Activated T-helper 1 cell treated with anti-CD3 and anti-CD28 coated beads, Interleukin-2, amount 50 U/mL, for 16 hours (primary cell): ENCODE measurements at regions not wholly inside any gene's neighbourhood (a gene's known extent, or its start where the extent isn't known, plus 50 kb on each side); places are given as distances from the start of the nearest gene placed in this dataset.

Experiments
- DNase-seq, 2 donors: peaks; one replicate each; pipeline ENCODE4 v3.0.0-alpha.2; 2020; ENCODE audit warnings: low read depth in 1 of 2, low spot score in 1 of 2

DNA sequence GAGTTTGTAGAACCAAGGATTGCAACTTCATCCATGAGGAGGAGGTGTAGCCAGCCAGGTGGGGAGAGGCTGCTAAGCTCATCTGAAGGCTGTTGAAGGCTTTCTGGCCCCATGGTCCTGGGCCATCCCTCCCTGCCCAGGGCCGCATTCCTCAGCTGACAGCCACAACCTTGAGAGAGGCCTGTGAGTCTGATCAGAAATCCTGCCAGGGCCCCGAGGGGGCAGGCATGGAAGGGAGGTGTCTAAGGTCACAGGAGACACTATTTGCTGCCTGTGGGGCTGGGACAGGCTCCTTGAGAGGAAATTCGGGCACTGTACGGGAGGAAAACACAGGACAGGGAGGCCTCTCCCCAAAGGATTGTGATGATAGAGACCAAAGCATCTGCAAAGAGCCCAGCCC, 88.1 kb upstream of the IGLL5 start:
- no peak for DNase-seq

DNA sequence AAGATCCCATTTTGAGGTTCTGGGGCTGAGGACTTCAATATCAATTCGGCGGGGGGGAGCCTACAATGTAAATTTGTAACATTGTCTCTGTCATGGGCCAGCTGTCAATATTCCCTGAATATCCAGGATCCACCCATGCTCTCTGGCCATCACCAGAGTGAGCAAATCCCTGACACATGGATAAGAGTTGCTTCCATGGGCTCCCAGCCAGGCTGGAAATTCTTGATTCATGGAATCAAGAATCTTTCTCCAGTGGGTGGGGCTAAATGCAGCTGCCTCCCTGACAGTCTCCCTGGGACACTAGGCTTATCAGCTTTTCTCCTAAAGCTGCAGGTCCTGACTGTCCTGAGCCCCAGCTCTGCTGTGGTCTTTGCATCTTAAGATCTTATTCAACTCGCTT, 86.9 kb upstream of the IGLL5 start:
- DNase-seq, result no peak

DNA sequence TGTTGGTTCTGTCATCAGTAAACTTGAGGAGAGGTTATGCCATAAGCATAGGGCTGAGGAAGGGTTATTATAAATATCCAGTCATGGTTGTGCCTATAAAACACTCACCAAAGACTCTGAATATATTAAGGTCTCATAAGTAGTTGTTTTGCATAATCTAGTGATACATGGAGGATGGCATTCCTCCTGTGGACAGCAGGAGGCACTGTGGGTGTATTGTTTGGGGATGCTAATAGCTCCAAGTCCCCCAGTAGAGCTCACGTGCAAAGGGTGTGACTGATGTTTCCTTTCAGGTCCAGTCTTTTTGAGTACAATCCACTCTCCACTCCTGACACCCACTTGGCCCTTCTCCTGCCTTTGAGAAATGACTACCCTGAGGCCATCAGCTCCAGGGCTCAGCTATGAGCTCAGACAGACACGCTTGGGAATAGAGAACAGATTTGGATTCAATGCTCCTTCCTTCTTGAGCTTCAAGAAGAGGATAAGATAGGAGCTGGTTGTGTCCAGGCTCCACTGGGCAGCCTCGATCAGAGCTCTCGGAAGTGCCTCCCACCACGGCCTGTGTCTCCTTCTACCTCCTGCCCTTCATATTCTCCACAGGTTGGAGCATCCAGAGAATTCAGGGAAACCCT, 85.2 kb upstream of the IGLL5 start:
- DNase-seq, result no peak

DNA sequence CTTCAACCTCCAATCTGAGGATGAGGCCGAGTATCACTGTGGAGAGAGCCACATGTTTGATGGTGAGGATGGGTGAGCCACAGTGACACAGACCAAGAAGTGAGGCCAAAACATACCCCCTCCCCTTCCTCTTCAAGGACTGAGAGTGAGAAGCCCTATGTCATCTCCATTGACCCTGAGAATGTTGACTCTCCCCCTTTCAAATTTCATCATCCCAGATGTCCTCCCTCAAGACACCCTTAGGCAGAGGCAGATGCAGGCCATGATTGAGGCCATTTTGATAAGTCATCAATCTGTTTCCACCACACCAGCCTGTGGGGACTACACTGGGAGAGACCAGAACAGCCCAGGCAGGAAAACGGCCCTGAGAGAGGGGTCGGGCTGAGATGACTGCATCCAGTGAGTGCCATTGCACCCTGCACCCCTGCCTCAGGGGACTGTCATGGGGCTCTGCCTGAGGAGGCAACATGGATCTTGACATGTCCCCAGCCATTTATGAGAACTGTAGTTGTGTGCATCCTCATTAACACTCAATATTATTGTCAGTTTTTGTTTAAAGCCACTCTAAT, 84.2 kb upstream of the IGLL5 start:
- no peak for DNase-seq

DNA sequence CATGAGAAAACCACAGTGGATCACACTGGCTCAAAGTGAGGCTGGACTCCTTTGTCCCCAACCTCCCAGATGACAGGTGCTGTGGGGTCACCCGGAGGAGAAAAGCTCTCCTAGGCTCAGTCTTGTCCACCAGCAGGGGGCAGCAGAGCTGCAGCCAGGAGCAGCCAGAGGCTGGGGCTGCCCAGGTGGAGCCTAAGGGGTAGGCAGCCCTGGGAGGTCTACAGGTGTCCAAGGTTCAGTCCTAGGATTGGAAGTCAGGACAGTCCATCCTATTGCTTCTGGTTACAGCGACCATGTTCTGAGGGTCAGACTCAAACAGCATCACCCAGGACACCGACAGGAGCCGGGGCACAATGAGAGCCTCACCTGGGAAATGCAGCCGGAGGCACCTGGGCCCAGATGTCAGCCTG, 77.6 kb upstream of the IGLL5 start:
- peak; percentile 52 to 73 for DNase-seq

DNA sequence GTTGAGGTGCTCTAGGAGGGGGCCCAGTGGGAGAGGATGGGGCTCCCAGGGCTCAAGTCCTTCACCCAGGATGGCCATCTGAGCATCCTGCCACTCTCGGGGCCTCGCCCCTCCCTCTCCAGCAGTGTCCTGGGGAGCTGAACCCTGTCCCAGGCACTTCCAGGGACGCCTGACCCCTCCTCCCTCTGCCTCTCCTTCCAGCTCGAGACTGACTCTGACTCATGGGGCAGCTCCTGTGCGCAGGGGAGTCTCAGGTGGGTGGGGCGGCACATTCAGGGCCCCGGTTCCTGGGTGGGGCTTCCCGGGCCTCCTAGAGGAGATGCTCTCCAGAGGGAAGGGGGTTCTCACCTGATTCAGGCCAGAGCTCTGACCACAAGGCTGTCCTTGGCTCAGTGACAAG, 77.1 kb upstream of the IGLL5 start:
- DNase-seq, result no peak

DNA sequence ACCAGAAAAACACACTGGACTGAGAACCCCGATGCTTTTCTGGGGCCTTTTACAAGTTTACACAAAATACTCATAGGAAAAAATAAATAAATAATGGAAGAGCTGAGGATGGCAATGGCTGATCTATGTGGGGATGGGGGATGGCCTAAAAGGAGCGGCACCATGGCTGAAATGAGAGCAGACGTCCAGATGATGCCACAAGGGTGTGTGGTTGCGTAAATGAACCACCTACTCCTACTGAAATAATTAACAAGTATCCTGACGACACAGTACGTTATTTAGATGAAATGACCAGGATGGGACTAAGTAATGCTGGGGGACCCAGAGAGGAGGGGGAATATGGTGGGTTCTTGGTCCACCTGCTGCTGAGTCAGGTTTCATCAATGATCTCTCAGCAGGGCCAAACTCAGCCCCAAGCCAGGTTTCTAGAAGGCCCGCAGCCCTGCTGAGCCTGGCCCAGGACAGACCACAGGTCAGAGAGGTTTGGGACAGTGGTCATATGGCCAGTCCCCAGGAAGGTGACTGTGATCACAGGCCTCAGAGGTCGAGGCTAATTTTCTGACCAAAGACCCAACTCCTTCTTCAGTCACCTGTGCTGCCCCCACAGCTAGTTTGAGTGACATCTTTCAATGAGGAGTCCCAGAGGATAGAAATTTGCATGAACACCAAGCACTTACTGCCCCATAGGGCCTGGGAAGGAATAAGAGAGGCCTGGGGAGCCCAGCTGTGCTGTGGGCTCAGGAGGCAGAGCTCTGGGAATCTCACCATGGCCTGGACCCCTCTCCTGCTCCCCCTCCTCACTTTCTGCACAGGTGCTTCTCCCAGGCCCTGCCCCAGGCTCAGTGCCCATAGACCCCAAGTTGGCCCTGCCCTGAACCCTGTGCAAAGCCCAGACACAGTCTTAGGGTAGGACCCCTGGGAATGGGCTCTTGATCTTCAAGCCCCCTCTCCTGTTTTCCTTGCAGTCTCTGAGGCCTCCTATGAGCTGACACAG, 76.3 kb upstream of the IGLL5 start:
- no peak for DNase-seq

DNA sequence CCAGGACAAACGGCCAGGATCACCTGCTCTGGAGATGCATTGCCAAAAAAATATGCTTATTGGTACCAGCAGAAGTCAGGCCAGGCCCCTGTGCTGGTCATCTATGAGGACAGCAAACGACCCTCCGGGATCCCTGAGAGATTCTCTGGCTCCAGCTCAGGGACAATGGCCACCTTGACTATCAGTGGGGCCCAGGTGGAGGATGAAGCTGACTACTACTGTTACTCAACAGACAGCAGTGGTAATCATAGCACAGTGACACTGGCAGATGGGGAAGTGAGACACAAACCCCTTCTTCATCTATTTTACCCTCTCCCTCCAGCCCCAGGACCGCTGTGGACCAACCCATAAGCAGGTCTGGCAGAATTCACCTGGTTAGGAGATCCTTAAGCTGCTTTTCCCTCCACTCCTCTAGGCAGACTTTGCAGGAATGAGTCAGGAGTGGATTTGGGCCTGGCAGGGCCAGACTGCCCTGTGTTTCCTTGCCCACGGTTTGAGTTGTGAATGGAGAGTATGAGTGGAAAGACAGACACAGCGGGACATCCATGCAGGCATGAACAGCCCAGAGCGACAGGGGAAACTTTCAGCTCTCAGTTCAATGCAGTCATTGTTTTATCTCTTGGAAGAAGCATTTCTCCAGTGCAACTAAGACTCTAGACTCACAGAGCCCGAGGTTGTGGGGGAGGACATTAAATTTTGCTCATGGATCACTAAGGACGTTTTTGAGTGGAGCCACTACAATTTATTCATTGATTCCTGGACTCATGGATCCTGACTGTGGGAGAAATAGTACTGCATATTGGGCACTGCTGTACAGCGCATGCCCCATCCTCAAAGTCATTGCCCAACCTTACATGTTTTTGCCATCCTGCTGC, 75.3 kb upstream of the IGLL5 start:
- DNase-seq, result no peak

DNA sequence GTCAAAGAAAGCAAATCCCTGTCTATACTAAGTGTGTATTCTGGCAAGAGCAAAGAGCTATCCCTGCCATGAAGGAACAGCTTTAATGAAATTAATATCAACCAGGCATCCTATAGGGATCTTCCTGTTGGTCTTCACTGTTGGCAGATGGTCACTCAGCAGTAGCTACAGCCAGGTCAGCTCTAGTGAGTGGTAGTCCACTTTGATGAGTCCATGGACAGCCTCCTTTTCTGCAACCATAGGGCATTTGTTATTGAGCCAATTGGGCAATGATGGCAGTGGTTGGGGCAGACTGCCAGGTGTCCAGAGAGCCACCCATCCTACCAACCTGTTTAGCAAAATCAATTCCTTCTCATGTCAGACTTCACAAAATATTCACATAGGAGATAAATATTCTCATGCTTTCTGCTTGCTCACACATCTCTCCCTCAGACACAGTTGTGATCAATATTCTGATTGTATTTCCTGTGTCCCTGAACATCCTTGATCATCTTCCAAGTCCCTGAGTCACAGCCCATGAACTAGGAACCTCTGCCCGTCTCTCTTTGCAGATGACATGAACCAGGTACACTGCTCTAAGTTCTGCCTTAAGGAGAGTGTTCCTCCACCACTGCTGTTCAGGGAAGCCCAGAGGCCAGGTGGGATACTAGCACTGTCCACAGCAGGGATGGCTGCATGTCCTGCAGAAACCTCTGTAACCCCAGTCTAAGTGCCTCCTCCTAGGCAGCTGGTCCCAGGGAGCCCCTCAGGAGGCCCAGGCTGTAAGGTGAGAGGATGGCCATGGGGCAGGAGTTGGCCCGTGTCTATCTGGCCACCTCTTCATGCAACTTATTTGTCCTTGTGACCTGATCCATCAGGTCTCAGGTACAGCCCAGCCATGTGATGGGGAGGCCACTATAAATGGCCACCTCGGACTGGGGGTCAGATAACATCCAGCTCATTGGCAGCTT, 74.2 kb upstream of the IGLL5 start:
- no peak for DNase-seq

DNA sequence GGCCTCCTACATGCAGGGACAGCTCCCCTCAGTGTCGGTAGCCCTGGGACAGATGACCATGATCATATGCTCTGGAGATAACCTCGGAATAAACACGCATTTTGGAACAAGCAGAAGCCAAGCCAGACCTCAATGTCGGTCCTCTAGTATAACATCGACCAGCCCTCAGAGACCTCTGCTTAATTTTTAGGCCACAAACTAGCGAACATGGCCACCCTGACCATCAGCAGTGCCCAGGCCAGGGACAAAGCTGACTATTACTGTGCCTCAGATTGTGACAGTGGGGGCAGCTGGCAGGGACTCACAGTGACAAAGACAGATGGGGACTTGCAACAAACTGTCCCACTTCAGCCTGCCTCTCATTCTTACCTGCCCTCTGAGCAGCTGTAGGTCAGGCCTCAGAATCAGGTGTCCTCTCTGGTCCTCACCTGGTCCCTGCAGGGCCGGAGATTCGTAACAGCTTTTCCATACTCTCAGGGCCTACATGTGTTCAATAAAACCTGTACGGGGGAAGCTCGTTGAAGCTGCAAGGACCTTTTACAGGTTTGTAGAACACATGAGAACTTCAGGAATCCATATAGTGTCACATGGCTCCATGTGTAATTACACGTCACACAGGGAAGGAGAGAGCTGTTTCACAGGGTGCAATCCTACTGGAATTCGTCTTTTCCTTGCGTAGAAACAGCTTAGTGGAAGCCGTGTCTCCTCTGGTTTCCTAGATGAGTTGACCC, 72.8 kb upstream of the IGLL5 start:
- no peak for DNase-seq

DNA sequence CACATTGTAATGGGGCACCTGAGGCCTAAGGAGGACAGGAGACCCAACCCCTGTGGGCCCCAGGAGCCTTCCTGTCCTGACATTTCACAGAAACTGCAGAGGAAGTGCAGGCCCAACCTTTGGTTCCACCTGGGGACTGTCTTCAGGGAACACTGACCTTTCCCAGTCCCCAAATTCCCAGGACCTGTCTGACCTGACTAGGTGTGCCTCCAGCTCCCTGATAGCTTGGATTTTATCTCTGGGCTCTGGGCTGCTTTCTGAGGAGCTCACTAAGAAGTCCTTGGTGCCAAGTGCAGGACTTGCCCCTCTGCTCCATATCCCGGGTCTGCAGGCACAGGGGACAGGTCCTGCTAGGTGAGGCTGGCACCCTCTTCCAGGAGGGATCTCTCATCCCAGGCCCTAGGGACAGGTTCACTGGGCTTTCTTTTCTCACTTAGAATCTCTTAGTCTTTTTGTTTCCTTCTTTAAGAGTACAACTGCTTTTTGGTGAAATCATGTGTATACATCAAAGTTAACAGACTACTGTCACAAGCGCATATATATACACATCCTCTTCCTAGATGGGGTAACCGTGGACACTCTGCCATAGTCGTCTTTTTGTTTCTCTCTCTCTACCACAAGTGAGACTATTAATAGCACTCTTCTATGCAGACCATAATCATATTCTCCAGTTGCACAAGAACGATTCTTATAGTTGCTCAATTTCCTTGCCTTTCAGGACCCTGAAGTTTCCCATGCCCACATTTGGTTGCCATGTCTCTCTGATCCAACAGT, 72.0 kb upstream of the IGLL5 start:
- no peak for DNase-seq

DNA sequence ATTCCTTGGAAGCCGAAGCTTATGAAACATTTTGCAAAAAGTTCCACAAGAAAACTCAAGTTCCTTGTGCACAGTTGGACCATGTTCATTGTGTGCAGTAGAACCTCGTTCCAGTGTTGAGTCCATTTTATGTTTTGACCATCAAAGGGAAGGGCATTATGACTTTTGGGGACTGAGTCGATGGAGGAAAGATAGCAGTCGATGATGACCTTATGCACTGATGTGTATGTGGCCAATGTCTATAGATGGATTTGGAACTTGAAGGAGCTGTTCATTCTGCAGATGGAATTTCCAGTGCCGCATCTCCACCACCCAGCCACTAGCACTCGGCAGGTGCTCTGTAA, 71.5 kb upstream of the IGLL5 start:
- DNase-seq, result no peak

DNA sequence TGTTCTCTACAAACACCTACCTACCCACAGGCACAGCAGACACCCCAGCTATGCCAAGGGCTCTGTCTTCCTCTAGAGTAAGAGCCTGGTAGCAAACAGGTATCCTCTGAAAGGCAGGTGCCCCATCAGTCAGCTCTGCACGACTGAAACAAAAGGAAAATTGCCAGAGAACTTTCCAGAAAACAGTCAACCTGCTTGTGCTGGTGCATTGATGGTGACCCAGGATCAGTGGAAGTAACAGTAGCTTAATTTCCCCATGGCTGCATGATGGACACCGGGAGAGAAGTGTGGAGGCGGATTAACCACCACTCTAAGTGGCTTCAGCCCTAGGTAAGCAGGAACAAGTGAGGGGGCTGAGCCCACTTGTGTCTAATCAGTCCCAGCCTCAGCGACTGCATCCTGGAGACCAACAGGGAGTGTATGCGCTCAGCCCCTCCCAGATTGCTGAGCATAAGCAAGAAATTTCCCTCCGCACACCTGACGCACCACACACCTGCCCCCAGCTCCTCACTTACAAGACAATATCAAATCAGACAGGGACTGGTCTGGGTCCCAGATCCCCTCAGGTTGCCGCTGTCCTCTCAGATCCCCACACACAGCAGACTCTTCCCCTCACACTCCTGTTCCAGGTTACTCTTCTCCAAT, 70.7 kb upstream of the IGLL5 start:
- no peak for DNase-seq

DNA sequence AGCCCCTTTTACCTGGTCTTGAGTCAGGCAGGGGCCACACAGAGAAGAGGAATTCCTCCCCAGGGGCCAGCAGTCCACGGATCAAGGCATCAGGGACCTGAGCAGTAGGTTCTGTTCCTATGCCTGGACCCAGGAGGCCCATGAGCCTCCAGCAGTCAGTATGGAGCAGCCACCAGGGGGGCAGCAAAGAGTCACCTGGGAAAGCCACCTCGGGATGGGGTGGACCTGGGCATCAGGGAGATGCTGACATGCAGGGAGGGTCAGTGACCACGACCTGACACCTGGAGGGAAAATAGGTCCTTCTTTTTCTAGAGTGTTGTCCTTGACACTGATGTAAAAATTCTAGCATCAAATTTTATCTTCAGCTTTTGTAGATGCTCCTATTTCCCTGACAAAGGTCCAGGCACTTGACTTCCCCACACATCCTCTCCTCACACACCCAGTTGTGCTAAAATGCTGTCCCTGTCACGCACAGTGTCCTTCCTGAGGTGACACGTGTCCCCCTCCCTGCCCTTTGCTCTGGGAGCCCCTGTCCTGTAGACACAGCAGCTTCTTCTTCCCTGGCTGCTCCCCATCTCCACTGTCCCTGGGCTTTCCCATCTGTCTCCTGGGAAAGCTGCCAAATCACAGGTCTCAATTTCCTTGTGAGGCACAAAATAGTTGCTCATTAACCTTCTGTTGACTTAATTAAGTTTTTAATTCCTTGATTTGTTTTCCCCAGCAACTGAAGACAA, 70.0 kb upstream of the IGLL5 start:
- DNase-seq, result no peak

DNA sequence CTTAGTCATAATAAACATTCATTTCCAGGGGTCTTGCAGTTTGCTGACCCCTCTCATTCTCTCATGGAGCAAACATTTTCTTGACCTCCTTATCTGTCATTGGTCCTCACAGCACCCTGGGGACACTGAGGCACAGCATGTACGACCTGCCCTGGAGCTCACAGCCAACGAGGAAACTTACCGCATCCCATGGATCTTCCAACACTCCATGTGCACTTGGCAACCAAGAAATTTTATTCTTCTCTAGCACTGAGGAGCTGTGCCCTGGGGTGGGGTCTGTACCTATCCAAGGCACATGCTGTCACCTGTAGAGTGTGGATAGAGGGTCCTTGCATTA, 69.4 kb upstream of the IGLL5 start:
- no peak for DNase-seq

DNA sequence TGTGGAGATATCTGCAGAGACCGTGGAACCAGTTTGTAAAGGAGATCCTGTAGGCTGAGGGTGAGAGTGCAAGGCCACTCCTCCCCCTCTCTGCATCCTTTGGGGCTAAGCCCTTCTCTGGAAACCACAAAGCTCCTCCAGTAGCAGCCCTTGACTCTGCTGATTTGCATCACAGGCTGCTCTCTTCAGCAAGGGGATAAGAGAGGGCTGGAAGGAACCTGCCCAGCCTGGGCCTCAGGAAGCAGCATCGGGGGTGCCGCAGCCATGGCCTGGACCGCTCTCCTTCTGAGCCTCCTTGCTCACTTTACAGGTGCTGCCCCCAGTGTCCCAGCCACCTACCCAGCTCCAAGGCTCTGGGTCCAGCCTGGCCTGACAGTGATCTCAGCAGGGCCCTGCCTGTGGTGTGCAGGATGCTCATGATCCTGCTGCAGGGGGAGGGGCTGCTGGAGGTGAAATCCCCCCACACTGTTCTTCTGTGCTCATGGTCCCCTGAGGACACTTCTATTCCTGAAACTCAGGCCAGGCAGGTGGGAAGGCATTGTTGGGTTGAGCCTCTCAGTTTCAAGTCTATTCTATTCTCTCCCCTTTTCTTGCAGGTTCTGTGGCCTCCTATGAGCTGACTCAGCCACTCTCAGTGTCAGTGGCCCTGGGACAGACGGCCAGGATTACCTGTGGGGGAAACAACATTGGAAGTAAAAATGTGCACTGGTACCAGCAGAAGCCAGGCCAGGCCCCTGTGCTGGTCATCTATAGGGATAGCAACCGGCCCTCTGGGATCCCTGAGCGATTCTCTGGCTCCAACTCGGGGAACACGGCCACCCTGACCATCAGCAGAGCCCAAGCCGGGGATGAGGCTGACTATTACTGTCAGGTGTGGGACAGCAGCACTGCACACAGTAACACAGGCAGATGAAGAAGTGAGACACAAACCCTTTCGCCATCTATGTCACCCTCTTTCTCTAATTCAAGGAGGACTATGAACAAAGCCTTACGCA, 68.5 kb upstream of the IGLL5 start:
- no peak for DNase-seq

DNA sequence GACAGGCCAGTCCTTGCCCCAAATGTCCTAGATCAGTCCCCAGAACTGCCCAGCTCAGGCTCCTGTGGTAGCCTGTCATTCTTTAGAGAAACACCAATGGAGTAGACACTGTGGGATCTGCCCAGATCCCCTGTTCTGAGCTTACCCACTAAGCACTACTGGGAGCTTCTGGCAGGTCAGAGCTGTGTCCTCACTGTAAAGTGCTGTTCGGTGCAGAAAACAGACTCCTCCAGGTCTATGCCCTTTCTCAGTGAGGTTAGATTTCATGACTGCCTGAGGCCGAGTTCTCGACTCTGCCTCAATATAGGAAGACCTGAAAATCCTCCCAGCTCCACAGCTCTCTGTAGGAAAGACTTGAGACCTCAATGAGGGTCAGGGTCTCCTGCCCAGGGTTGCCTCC, 67.5 kb upstream of the IGLL5 start:
- no peak for DNase-seq
